ENCODE measurements at regions not wholly inside any gene's neighbourhood (a gene's known extent, or its start where the extent isn't known, plus 50 kb on each side); places are given as distances from the start of the nearest gene placed in this dataset.

DNA sequence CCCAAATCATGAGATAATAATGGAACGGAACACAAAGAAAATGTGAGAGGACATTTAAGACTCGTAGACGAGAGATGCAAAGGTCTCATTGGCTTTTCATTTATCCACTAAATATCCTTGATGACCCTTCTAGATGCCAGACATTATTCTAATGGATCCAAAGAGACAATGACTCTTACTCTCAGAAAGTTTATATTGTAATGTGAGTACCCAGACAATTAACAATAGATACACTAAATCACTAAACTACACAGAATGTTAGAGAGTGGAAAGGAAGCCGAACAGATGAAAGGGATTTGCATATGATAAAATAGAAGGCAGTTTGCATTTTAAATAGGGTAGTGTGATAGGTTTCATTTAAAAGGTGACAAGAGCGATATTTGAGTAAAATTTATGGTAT, 973.3 kb downstream of the TAF11L14 start:
- TF ChIP-seq CTCF (IDR thresholded peaks at IDR 0.05) (no peak), POLR2A (IDR thresholded peaks at IDR 0.05) (no peak)

All from body of pancreas (tissue), 4 donors.